ENCODE measurements at regions not wholly inside any gene's neighbourhood (a gene's known extent, or its start where the extent isn't known, plus 50 kb on each side); places are given as distances from the start of the nearest gene placed in this dataset.
"Not testable (repeated sequence)": the region's sequence is repeated elsewhere in the genome, so short reads cannot be mapped to it uniquely, and the experiment has no call there.

- DNase-seq: peak; percentile 10
- no peak for TF ChIP-seq EP300 (IDR thresholded peaks at IDR 0.05; ENCODE audit: low read depth)
- Histone ChIP-seq H3K9me3 (no peaks in the 10 kb centered on the region), H3K27ac (peak overlapping the region; percentile 45 to 73 (median 64)), H3K36me3 (no peaks in the 10 kb centered on the region), H3K4me3 (no peak overlapping the region), H3K4me1 (peaks cover 0 to 7% (median 0%) of the 10 kb centered on the region in 4 donors), H3K27me3 (no peaks in the 10 kb centered on the region)
- 46 to 60% methylated on average over 1 to 4 of the region's 4 CpGs for WGBS, 2 donors (ENCODE audit: low coverage in 1 of 2)
- intact Hi-C loops (cut with DNase I; ENCODE audit: low total_unique reads) (no loop called here), in situ Hi-C loops (cut with MboI; ENCODE audit: low pct_ligation_motif_present in 1 of 4, low pct_unique_long_range_greater_than_20kb in 1 of 4, low sequenced_read_pairs in 3 of 4) (no loop called here)
Observed at GRCh38 chr10:17523246-17523753, 68.9 kb upstream of the ST8SIA6 start.

GRCh38 chr10:17522269-17522668, 67.9 kb upstream of the ST8SIA6 start:
- intact Hi-C loops (cut with DNase I; ENCODE audit: low total_unique reads); in situ Hi-C loops (cut with MboI; ENCODE audit: low pct_ligation_motif_present in 1 of 4, low pct_unique_long_range_greater_than_20kb in 1 of 4, low sequenced_read_pairs in 3 of 4); DNase-seq; H3K27me3 ChIP-seq; H3K27ac ChIP-seq; H3K9me3 ChIP-seq; H3K4me1 ChIP-seq; H3K36me3 ChIP-seq; H3K4me3 ChIP-seq: not testable (repeated sequence)
- WGBS, 2 donors (ENCODE audit: low coverage in 1 of 2): 69 to 100% methylated on average over 1 to 2 of the region's 2 CpGs

DNA sequence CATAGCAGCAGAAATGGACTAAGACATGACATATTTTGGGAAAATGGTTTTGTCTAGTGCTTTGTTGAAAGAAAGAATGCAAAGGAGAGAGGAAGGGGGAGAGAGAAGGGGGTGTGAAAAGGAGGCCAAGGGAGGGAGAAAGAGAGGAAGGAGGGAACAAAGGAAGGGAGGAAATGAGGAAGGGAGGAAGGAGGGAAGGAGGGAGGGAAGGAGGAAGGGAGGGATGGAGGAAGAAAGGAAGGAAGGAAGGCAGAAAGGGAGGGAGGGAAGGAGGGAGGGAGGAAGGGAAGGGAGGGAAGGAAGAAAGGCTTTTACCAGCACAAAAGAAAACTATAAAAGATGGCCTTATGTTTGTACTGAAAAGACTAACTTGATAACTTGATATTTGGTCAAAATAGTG, 65.1 kb upstream of the ST8SIA6 start:
- no peak for DNase-seq
- Histone ChIP-seq H3K27me3 (no peaks in the 10 kb centered on the region), H3K27ac (no peak overlapping the region), H3K4me3 (no peak overlapping the region), H3K4me1 (peaks cover 0 to 7% (median 0%) of the 10 kb centered on the region in 4 donors), H3K36me3 (no peaks in the 10 kb centered on the region), H3K9me3 (peaks cover 0 to 4% of the 10 kb centered on the region in 2 donors)
- in situ Hi-C loops (cut with MboI; ENCODE audit: low pct_ligation_motif_present in 1 of 4, low pct_unique_long_range_greater_than_20kb in 1 of 4, low sequenced_read_pairs in 3 of 4): no loop called here
- intact Hi-C loops (cut with DNase I; ENCODE audit: low total_unique reads): no loop called here
- no peak for TF ChIP-seq POLR2AphosphoS5 (IDR thresholded peaks at IDR 0.05)

GRCh38 chr10:17518338-17518737, 63.9 kb upstream of the ST8SIA6 start:
- Histone ChIP-seq H3K36me3 (no peaks in the 10 kb centered on the region), H3K4me3 (no peak overlapping the region), H3K27ac (no peak overlapping the region), H3K27me3 (no peaks in the 10 kb centered on the region), H3K4me1 (no peaks in the 10 kb centered on the region), H3K9me3 (peaks cover 0 to 4% of the 10 kb centered on the region in 2 donors)
- no peak for TF ChIP-seq EP300 (IDR thresholded peaks at IDR 0.05; ENCODE audit: low read depth)
- WGBS, 2 donors (ENCODE audit: low coverage in 1 of 2): 88 to 90% methylated on average over 6 to 7 of the region's 7 CpGs
- in situ Hi-C loops (cut with MboI; ENCODE audit: low pct_ligation_motif_present in 1 of 4, low pct_unique_long_range_greater_than_20kb in 1 of 4, low sequenced_read_pairs in 3 of 4): no loop called here
- no peak for DNase-seq
- intact Hi-C loops (cut with DNase I; ENCODE audit: low total_unique reads): no loop called here

GRCh38 chr10:17516376-17516775, 62.0 kb upstream of the ST8SIA6 start:
- peaks cover 0 to 4% of the 10 kb centered on the region in 2 donors for H3K9me3 ChIP-seq
- no peak overlapping the region for H3K4me3 ChIP-seq
- in situ Hi-C loops (cut with MboI; ENCODE audit: low pct_ligation_motif_present in 1 of 4, low pct_unique_long_range_greater_than_20kb in 1 of 4, low sequenced_read_pairs in 3 of 4): no loop called here
- no peaks in the 10 kb centered on the region for H3K27me3 ChIP-seq
- no peaks in the 10 kb centered on the region for H3K36me3 ChIP-seq
- no peak for DNase-seq
- peaks cover 0 to 11% (median 0%) of the 10 kb centered on the region in 4 donors for H3K4me1 ChIP-seq
- TF ChIP-seq, protein P1, sequence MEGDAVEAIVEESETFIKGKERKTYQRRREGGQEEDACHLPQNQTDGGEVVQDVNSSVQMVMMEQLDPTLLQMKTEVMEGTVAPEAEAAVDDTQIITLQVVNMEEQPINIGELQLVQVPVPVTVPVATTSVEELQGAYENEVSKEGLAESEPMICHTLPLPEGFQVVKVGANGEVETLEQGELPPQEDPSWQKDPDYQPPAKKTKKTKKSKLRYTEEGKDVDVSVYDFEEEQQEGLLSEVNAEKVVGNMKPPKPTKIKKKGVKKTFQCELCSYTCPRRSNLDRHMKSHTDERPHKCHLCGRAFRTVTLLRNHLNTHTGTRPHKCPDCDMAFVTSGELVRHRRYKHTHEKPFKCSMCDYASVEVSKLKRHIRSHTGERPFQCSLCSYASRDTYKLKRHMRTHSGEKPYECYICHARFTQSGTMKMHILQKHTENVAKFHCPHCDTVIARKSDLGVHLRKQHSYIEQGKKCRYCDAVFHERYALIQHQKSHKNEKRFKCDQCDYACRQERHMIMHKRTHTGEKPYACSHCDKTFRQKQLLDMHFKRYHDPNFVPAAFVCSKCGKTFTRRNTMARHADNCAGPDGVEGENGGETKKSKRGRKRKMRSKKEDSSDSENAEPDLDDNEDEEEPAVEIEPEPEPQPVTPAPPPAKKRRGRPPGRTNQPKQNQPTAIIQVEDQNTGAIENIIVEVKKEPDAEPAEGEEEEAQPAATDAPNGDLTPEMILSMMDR (IDR thresholded peaks at IDR 0.05): no peak
- TF ChIP-seq EP300 (IDR thresholded peaks at IDR 0.05; ENCODE audit: low read depth) (no peak), POLR2AphosphoS5 (IDR thresholded peaks at IDR 0.05) (no peak), POLR2A (IDR thresholded peaks at IDR 0.05) (no peak)
- intact Hi-C loops (cut with DNase I; ENCODE audit: low total_unique reads): no loop called here
- 72 to 80% methylated on average over 1 to 6 of the region's 6 CpGs for WGBS, 2 donors (ENCODE audit: low coverage in 1 of 2)
- no peak overlapping the region for H3K27ac ChIP-seq

GRCh38 chr10:17512341-17513001, 58.1 kb upstream of the ST8SIA6 start:
- in situ Hi-C loops (cut with MboI; ENCODE audit: low pct_ligation_motif_present in 1 of 4, low pct_unique_long_range_greater_than_20kb in 1 of 4, low sequenced_read_pairs in 3 of 4): no loop called here
- peaks cover 0 to 11% (median 0%) of the 10 kb centered on the region in 4 donors for H3K4me1 ChIP-seq
- TF ChIP-seq POLR2AphosphoS5 (IDR thresholded peaks at IDR 0.05) (no peak), POLR2A (IDR thresholded peaks at IDR 0.05) (no peak), EP300 (IDR thresholded peaks at IDR 0.05; ENCODE audit: low read depth) (no peak)
- TF ChIP-seq, protein P1 (IDR thresholded peaks at IDR 0.05): no peak

More at GRCh38 chr10:17512341-17513001, 58.1 kb upstream of the ST8SIA6 start:
- 53 to 68% methylated on average over 5 of the region's 5 CpGs for WGBS, 2 donors (ENCODE audit: low coverage in 1 of 2)
- Histone ChIP-seq H3K36me3 (no peaks in the 10 kb centered on the region), H3K9me3 (peaks cover 0 to 4% of the 10 kb centered on the region in 2 donors), H3K27me3 (no peaks in the 10 kb centered on the region), H3K27ac (peak overlapping the region in 3 of 4 donors; percentile 25 to 34 (median 27)), H3K4me3 (no peak overlapping the region)
- intact Hi-C loops (cut with DNase I; ENCODE audit: low total_unique reads): no loop called here
- DNase-seq: peak; percentile 69

Measured in transverse colon (tissue), 4 donors.